ENCODE measurements at regions not wholly inside any gene's neighbourhood (a gene's known extent, or its start where the extent isn't known, plus 50 kb on each side); places are given as distances from the start of the nearest gene placed in this dataset.

GRCh38 chr14:22176957-22177356 lies 412.1 kb downstream of the DAD1 start:
- TF ChIP-seq OSR1 (CRISPR knock-in tag; IDR thresholded peaks at IDR 0.05) (no peak), ISL1 (CRISPR knock-in tag; IDR thresholded peaks at IDR 0.05) (no peak), ZNF70 (CRISPR knock-in tag; IDR thresholded peaks at IDR 0.05) (no peak), PATZ1 (CRISPR knock-in tag; IDR thresholded peaks at IDR 0.05; ENCODE audit: borderline replicate concordance) (no peak), RARB (CRISPR knock-in tag; IDR thresholded peaks at IDR 0.05) (no peak), ZNF8 (CRISPR knock-in tag; IDR thresholded peaks at IDR 0.05) (no peak), POU6F1 (CRISPR knock-in tag; IDR thresholded peaks at IDR 0.05; ENCODE audit: borderline replicate concordance, low read depth) (no peak), CREB5 (CRISPR knock-in tag; IDR thresholded peaks at IDR 0.05; ENCODE audit: low read depth) (no peak), PPARA (CRISPR knock-in tag; IDR thresholded peaks at IDR 0.05; ENCODE audit: borderline replicate concordance) (no peak)
